ENCODE measurements at regions not wholly inside any gene's neighbourhood (a gene's known extent, or its start where the extent isn't known, plus 50 kb on each side); places are given as distances from the start of the nearest gene placed in this dataset.
"Not testable (repeated sequence)": the region's sequence is repeated elsewhere in the genome, so short reads cannot be mapped to it uniquely, and the experiment has no call there.

- DNase-seq, result not testable (repeated sequence)
Observed at GRCh38 chr1:9469882-9470281, 69.4 kb upstream of the SLC25A33 start.

GRCh38 chr1:9471679-9472078 lies 67.6 kb upstream of the SLC25A33 start:
- DNase-seq, result no peak

GRCh38 chr1:9472386-9473031 lies 66.8 kb upstream of the SLC25A33 start:
- no peak for DNase-seq

- DNase-seq, result no peak
Observed at GRCh38 chr1:9473032-9473807, 66.0 kb upstream of the SLC25A33 start.

- no peak for DNase-seq
Observed at GRCh38 chr1:9475061-9475627, 64.1 kb upstream of the SLC25A33 start.

GRCh38 chr1:9476790-9477463 lies 62.3 kb upstream of the SLC25A33 start:
- no peak for DNase-seq

GRCh38 chr1:9477535-9477934 lies 61.7 kb upstream of the SLC25A33 start:
- no peak for DNase-seq

- DNase-seq, result no peak
Observed at GRCh38 chr1:9478021-9478420, 61.2 kb upstream of the SLC25A33 start.

- no peak for DNase-seq
Observed at GRCh38 chr1:9481048-9481447, 58.2 kb upstream of the SLC25A33 start.

- no peak for DNase-seq
Observed at GRCh38 chr1:9482403-9482802, 56.9 kb upstream of the SLC25A33 start.

- no peak for DNase-seq
Observed at GRCh38 chr1:9482816-9483572, 56.3 kb upstream of the SLC25A33 start.

GRCh38 chr1:9486466-9487140 lies 52.7 kb upstream of the SLC25A33 start:
- DNase-seq, result no peak

All from KG1 (cell line).